SK-N-SH (cell line): ENCODE measurements at regions not wholly inside any gene's neighbourhood (a gene's known extent, or its start where the extent isn't known, plus 50 kb on each side); places are given as distances from the start of the nearest gene placed in this dataset.

Experiments
- TF ChIP-seq, protein P1 (sequence below): IDR thresholded peaks from 2 replicates; pipeline ENCODE4 v1.4.0; 2012; ENCODE audit warnings: low read depth, borderline replicate concordance
- TF ChIP-seq, protein P2 (sequence below): fragments of 200-600 bp; sonication (generic); IDR thresholded peaks from 2 replicates; pipeline ENCODE4 v1.6.1; 2017; ENCODE audit warnings: antibody characterized with exemption, mild to moderate bottlenecking, moderate library complexity

DNA sequence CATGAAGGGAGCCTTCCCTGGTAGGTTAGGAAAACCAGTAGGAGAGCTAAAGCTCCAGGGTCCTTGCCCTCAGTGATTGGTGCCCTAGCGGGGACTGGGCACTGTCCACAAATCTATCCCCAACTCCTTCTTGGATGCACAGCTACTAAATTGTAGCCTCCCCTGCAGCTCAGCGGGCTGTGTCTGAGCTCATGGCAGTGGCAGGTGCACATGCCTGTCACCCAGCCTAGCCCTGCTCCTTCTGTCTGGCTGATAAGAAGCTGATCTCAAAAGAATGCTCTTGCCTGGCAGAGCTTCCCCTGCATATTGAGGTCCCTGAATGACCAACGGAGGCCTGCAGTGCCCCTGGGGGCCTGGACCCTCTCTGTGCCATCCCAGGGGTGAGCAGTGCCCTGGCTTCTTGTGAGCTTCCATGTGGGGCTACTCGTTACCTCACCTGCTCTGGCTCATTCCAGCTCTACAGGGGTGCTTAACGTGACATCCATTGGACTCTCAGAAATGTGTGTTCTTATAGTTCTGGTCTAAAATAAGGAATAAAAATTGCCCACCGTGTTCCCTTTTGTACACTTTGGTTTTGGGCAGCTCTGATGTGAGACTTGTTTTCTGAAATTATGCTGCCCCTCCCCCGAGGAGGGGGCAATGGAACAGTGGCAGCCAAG, 59.8 kb upstream of the ANTXRL start:
- TF ChIP-seq, protein P1, sequence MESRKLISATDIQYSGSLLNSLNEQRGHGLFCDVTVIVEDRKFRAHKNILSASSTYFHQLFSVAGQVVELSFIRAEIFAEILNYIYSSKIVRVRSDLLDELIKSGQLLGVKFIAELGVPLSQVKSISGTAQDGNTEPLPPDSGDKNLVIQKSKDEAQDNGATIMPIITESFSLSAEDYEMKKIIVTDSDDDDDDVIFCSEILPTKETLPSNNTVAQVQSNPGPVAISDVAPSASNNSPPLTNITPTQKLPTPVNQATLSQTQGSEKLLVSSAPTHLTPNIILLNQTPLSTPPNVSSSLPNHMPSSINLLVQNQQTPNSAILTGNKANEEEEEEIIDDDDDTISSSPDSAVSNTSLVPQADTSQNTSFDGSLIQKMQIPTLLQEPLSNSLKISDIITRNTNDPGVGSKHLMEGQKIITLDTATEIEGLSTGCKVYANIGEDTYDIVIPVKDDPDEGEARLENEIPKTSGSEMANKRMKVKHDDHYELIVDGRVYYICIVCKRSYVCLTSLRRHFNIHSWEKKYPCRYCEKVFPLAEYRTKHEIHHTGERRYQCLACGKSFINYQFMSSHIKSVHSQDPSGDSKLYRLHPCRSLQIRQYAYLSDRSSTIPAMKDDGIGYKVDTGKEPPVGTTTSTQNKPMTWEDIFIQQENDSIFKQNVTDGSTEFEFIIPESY = no peak
- TF ChIP-seq, protein P2, sequence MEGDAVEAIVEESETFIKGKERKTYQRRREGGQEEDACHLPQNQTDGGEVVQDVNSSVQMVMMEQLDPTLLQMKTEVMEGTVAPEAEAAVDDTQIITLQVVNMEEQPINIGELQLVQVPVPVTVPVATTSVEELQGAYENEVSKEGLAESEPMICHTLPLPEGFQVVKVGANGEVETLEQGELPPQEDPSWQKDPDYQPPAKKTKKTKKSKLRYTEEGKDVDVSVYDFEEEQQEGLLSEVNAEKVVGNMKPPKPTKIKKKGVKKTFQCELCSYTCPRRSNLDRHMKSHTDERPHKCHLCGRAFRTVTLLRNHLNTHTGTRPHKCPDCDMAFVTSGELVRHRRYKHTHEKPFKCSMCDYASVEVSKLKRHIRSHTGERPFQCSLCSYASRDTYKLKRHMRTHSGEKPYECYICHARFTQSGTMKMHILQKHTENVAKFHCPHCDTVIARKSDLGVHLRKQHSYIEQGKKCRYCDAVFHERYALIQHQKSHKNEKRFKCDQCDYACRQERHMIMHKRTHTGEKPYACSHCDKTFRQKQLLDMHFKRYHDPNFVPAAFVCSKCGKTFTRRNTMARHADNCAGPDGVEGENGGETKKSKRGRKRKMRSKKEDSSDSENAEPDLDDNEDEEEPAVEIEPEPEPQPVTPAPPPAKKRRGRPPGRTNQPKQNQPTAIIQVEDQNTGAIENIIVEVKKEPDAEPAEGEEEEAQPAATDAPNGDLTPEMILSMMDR = no peak
